ENCODE measurements at regions not wholly inside any gene's neighbourhood (a gene's known extent, or its start where the extent isn't known, plus 50 kb on each side); places are given as distances from the start of the nearest gene placed in this dataset.

GRCh38 chr3:95184038-95184437 is 1121.2 kb downstream of the NSUN3 start:
- TF ChIP-seq, protein P1, sequence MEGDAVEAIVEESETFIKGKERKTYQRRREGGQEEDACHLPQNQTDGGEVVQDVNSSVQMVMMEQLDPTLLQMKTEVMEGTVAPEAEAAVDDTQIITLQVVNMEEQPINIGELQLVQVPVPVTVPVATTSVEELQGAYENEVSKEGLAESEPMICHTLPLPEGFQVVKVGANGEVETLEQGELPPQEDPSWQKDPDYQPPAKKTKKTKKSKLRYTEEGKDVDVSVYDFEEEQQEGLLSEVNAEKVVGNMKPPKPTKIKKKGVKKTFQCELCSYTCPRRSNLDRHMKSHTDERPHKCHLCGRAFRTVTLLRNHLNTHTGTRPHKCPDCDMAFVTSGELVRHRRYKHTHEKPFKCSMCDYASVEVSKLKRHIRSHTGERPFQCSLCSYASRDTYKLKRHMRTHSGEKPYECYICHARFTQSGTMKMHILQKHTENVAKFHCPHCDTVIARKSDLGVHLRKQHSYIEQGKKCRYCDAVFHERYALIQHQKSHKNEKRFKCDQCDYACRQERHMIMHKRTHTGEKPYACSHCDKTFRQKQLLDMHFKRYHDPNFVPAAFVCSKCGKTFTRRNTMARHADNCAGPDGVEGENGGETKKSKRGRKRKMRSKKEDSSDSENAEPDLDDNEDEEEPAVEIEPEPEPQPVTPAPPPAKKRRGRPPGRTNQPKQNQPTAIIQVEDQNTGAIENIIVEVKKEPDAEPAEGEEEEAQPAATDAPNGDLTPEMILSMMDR (IDR thresholded peaks at IDR 0.05), result no peak
- no peak for TF ChIP-seq POLR2AphosphoS5 (IDR thresholded peaks at IDR 0.05)

Measured in stomach (tissue), 4 donors.